Liver (tissue), 8 donors: ENCODE measurements at regions not wholly inside any gene's neighbourhood (a gene's known extent, or its start where the extent isn't known, plus 50 kb on each side); places are given as distances from the start of the nearest gene placed in this dataset.

Experiments used
- DNase-seq: peaks from one replicate; pipeline ENCODE4 v3.0.0-alpha.2; 2017; ENCODE audit warnings: low spot score
- H3K27ac ChIP-seq, 2 donors: one replicate each; pipeline ENCODE4 v1.7.0; 2013; ENCODE audit warnings: inconsistent platforms in 2 of 2, low read length in 2 of 2, control low read depth in 1 of 2, low read depth in 1 of 2, mild to moderate bottlenecking in 1 of 2
- H3K27me3 ChIP-seq, 4 donors: one replicate each; pipeline versions ENCODE4 v1.6.1 to v1.7.0; 2013; ENCODE audit warnings: low read length in 3 of 4, inconsistent platforms in 1 of 4, mild to moderate bottlenecking in 1 of 4, moderate library complexity in 1 of 4; ENCODE audit not compliant: control insufficient read depth in 4 of 4, insufficient read depth in 4 of 4
- H3K36me3 ChIP-seq, 4 donors: one replicate each; pipeline versions ENCODE4 v1.6.1 to v1.7.0; 2013; ENCODE audit warnings: low read length in 3 of 4, mild to moderate bottlenecking in 3 of 4, low read depth in 1 of 4, moderate library complexity in 1 of 4; ENCODE audit not compliant: control insufficient read depth in 4 of 4, insufficient read depth in 3 of 4
- H3K4me1 ChIP-seq, 4 donors: one replicate each; pipeline versions ENCODE4 v1.6.1 to v1.7.0; 2013; ENCODE audit warnings: low read length in 3 of 4, mild to moderate bottlenecking in 3 of 4, moderate library complexity in 1 of 4; ENCODE audit not compliant: control insufficient read depth in 4 of 4, insufficient read depth in 4 of 4
- H3K4me3 ChIP-seq, 3 donors: one replicate each; pipeline versions ENCODE4 v1.6.1 to v1.7.0; 2013; ENCODE audit warnings: low read length in 3 of 3, control low read depth in 1 of 3, low read depth in 1 of 3, mild to moderate bottlenecking in 1 of 3
- H3K9ac ChIP-seq, 2 donors: one replicate each; pipeline ENCODE4 v1.7.0; 2013; ENCODE audit warnings: low read length in 2 of 2, mild to moderate bottlenecking in 2 of 2, moderate library complexity in 2 of 2, control low read depth in 1 of 2, low read depth in 1 of 2
- H3K9me3 ChIP-seq, 4 donors: one replicate each; pipeline versions ENCODE4 v1.6.1 to v1.7.0; 2013; ENCODE audit warnings: low read length in 3 of 4; ENCODE audit not compliant: control insufficient read depth in 4 of 4
- CTCF ChIP-seq: fragments of 150-350 bp; IDR thresholded peaks from 2 replicates; pipeline ENCODE4 v1.5.1; 2017; ENCODE audit warnings: improper control_type of control experiment, low read depth, low read length; ENCODE audit not compliant: missing input control
- EGR1 ChIP-seq, 2 donors: IDR thresholded peaks; 2 replicates each; pipeline ENCODE4 v1.6.1; 2016 to 2018; ENCODE audit warnings: antibody characterized with exemption in 2 of 2, low read depth in 2 of 2
- FOXA1 ChIP-seq: IDR thresholded peaks from 2 replicates; pipeline ENCODE4 v1.6.1; 2016; ENCODE audit warnings: antibody characterized with exemption
- FOXA2 ChIP-seq: IDR thresholded peaks from 2 replicates; pipeline ENCODE4 v1.6.1; 2016; ENCODE audit warnings: antibody characterized with exemption
- GABPA ChIP-seq, 2 donors: IDR thresholded peaks in 1 of 2; conservative IDR thresholded peaks in 1 of 2; 2 replicates each; pipeline ENCODE4 v1.6.1; 2016; ENCODE audit warnings: antibody characterized with exemption in 2 of 2, mild to moderate bottlenecking in 1 of 2, moderate library complexity in 1 of 2
- HNF4A ChIP-seq, 2 donors: conservative IDR thresholded peaks; 2 replicates each; pipeline ENCODE4 v1.6.1; 2016; ENCODE audit warnings: antibody characterized with exemption in 2 of 2, mild to moderate bottlenecking in 2 of 2
- HNF4G ChIP-seq: IDR thresholded peaks from 2 replicates; pipeline ENCODE4 v1.6.1; 2016; ENCODE audit warnings: antibody characterized with exemption
- JUND ChIP-seq, 2 donors: IDR thresholded peaks; 2 replicates each; pipeline ENCODE4 v1.6.1; 2016; ENCODE audit warnings: antibody characterized with exemption in 2 of 2
- RAD21 ChIP-seq, 2 donors: IDR thresholded peaks; 2 replicates each; pipeline ENCODE4 v1.6.1; 2016; ENCODE audit warnings: antibody characterized with exemption in 2 of 2, mild to moderate bottlenecking in 2 of 2
- RXRA ChIP-seq, 2 donors: IDR thresholded peaks; 2 replicates each; pipeline ENCODE4 v1.6.1; 2017 to 2018; ENCODE audit warnings: antibody characterized with exemption in 2 of 2, mild to moderate bottlenecking in 1 of 2
- SP1 ChIP-seq: IDR thresholded peaks from 2 replicates; pipeline ENCODE4 v1.6.1; 2018; ENCODE audit warnings: antibody characterized with exemption, mild to moderate bottlenecking
- TAF1 ChIP-seq: conservative IDR thresholded peaks from 2 replicates; pipeline ENCODE4 v1.6.1; 2016; ENCODE audit warnings: antibody characterized with exemption, mild to moderate bottlenecking
- YY1 ChIP-seq: IDR thresholded peaks from 2 replicates; pipeline ENCODE4 v1.6.1; 2016; ENCODE audit warnings: antibody characterized with exemption, mild to moderate bottlenecking
- ZBTB33 ChIP-seq: IDR thresholded peaks from 2 replicates; pipeline ENCODE4 v1.6.1; 2016; ENCODE audit warnings: antibody characterized with exemption
- WGBS: extraction: QIAGEN DNeasy Blood & Tissue Kit; methylation state at CpG from one replicate; pipeline ENCODE4 v1.1.7; 2013; 5-methylcytosine and 5-hydroxymethylcytosine counted together
- TF ChIP-seq, protein P1 (sequence below): IDR thresholded peaks from 2 replicates; pipeline ENCODE4 v1.6.1; 2016; ENCODE audit warnings: antibody characterized with exemption, mild to moderate bottlenecking
- TF ChIP-seq, protein P2 (sequence below): IDR thresholded peaks from 2 replicates; pipeline ENCODE4 v1.6.1; 2016; ENCODE audit warnings: antibody characterized with exemption
- donor health status: healthy.
- donor health status: healthy.
- donor health status: healthy.
- donor health status: healthy.
- donor health status: healthy.

- Histone ChIP-seq H3K27ac (no peak overlapping the region), H3K9me3 (no peaks in the 10 kb centered on the region), H3K27me3 (peaks cover 0 to 12% (median 0%) of the 10 kb centered on the region in 4 donors), H3K36me3 (no peaks in the 10 kb centered on the region), H3K4me3 (no peak overlapping the region), H3K9ac (no peak overlapping the region), H3K4me1 (no peaks in the 10 kb centered on the region)
- no peak for DNase-seq
- WGBS: 92% methylated on average over 9 of the region's 9 CpGs
- TF ChIP-seq HNF4G (no peak), YY1 (no peak), FOXA1 (no peak), ZBTB33 (no peak), TAF1 (no peak), SP1 (no peak), EGR1 (IDR thresholded peaks at IDR 0.05; ENCODE audit: low read depth in 2 of 2) (no peak), JUND (IDR thresholded peaks at IDR 0.05) (no peak), RXRA (IDR thresholded peaks at IDR 0.05) (no peak), CTCF (no peak), RAD21 (IDR thresholded peaks at IDR 0.05) (no peak), FOXA2 (no peak)
- TF ChIP-seq, protein P1, sequence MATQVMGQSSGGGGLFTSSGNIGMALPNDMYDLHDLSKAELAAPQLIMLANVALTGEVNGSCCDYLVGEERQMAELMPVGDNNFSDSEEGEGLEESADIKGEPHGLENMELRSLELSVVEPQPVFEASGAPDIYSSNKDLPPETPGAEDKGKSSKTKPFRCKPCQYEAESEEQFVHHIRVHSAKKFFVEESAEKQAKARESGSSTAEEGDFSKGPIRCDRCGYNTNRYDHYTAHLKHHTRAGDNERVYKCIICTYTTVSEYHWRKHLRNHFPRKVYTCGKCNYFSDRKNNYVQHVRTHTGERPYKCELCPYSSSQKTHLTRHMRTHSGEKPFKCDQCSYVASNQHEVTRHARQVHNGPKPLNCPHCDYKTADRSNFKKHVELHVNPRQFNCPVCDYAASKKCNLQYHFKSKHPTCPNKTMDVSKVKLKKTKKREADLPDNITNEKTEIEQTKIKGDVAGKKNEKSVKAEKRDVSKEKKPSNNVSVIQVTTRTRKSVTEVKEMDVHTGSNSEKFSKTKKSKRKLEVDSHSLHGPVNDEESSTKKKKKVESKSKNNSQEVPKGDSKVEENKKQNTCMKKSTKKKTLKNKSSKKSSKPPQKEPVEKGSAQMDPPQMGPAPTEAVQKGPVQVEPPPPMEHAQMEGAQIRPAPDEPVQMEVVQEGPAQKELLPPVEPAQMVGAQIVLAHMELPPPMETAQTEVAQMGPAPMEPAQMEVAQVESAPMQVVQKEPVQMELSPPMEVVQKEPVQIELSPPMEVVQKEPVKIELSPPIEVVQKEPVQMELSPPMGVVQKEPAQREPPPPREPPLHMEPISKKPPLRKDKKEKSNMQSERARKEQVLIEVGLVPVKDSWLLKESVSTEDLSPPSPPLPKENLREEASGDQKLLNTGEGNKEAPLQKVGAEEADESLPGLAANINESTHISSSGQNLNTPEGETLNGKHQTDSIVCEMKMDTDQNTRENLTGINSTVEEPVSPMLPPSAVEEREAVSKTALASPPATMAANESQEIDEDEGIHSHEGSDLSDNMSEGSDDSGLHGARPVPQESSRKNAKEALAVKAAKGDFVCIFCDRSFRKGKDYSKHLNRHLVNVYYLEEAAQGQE: no peak
- TF ChIP-seq, protein P2, sequence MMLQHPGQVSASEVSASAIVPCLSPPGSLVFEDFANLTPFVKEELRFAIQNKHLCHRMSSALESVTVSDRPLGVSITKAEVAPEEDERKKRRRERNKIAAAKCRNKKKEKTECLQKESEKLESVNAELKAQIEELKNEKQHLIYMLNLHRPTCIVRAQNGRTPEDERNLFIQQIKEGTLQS: no peak
Observed at GRCh38 chr13:31057403-31058033, 104.2 kb downstream of the HSPH1 start.

DNA sequence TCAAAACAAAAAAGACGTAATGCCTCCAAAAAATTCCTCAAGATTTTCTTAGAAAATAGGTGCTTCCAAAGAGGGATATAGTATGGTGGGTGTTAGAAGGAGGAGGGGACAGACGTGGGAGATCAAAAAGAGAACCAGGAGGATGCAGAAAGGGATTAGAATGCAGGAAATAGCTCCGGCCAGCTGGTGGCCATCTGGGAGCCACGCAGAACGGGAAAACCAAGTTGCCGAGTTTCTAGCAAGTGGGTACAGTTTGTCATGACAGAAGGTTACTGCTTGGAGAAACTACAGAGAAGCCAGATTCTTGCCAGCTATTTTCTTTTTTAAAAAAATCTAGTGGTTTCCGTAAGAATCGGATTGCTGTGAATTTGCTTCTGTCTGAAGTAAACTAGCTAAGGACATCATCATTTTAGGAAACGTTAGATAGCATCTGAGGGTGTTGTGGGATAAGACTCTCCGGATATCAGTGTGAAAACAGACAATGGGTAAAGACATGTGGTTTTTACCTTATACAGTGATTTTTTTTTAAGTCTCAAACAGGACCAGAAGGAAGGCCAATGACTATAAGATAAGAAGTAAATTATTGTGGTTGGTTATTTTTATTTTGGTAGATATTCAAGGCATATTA, 104.9 kb downstream of the HSPH1 start:
- Histone ChIP-seq H3K4me1 (no peaks in the 10 kb centered on the region), H3K27ac (no peak overlapping the region), H3K9me3 (no peaks in the 10 kb centered on the region), H3K9ac (no peak overlapping the region), H3K27me3 (peaks cover 0 to 8% (median 1%) of the 10 kb centered on the region in 4 donors), H3K4me3 (no peak overlapping the region), H3K36me3 (no peaks in the 10 kb centered on the region)
- 42% methylated on average over 10 of the region's 10 CpGs for WGBS
- DNase-seq: no peak
- TF ChIP-seq JUND (IDR thresholded peaks at IDR 0.05) (no peak), TAF1 (no peak), HNF4A (conservative IDR thresholded peaks at IDR 0.05) (no peak), GABPA (IDR thresholded peaks at IDR 0.05 in 1 of 2, conservative IDR thresholded peaks at IDR 0.05 in 1 of 2) (no peak), FOXA2 (no peak), HNF4G (no peak), ZBTB33 (no peak), SP1 (no peak), EGR1 (IDR thresholded peaks at IDR 0.05; ENCODE audit: low read depth in 2 of 2) (no peak)
- TF ChIP-seq, protein P1: no peak
- TF ChIP-seq, protein P2: no peak
